Endothelial cell of umbilical vein (primary cell): ENCODE measurements at regions not wholly inside any gene's neighbourhood (a gene's known extent, or its start where the extent isn't known, plus 50 kb on each side); places are given as distances from the start of the nearest gene placed in this dataset.

Experiments used
- BruUV-seq: library from RNA; stranded (reverse); fragments of 400-500 nt; replicated peaks from 2 replicates; lab custom pipeline; 2021; lab: Mats Ljungman, UMichigan
- CTCF ChIA-PET: fragments of 300-600, 350-600 bp; sonication (Branson Sonifier 250); formaldehyde crosslinking; loops from one replicate; lab custom pipeline; 2021; ENCODE audit warnings: antibody characterized with exemption, inconsistent platforms; lab: Charles Lee
- POLR2A ChIA-PET: fragments of 300-600, 350-600 bp; sonication (Branson Sonifier 250); formaldehyde crosslinking; loops from one replicate; lab custom pipeline; 2021; ENCODE audit warnings: antibody characterized with exemption, inconsistent platforms; lab: Charles Lee
- DNase-seq: peaks from one replicate; pipeline ENCODE4 v3.0.0-alpha.2; 2011; ENCODE audit warnings: low read depth, low spot score
- FAIRE-seq: peaks from 2 replicates; lab custom pipeline; 2011; peaks lifted over from hg19 to GRCh38; lab: Jason Lieb, UNC
- H2AFZ ChIP-seq: 2 replicates; pipeline ENCODE4 v1.6.0; 2012; ENCODE audit warnings: low read depth, low read length, control low read depth, inconsistent platforms
- H3K27ac ChIP-seq: 2 replicates; pipeline ENCODE4 v1.5.1; 2011; ENCODE audit warnings: low read depth, mild to moderate bottlenecking, control low read depth, low read length, moderate library complexity; ENCODE audit not compliant: insufficient read depth
- H3K27me3 ChIP-seq, 2 experiments: 2 replicates each; pipeline versions ENCODE4 v1.6.0 to v1.6.1; 2011; ENCODE audit warnings: low read length in 2 of 2, mixed read lengths in 1 of 2; ENCODE audit not compliant: control insufficient read depth in 2 of 2, insufficient read depth in 2 of 2
- H3K36me3 ChIP-seq, 2 experiments: 2 replicates in 1 of 2; 3 replicates in 1 of 2; pipeline ENCODE4 v1.5.1; 2011; ENCODE audit warnings: low read length in 2 of 2, mild to moderate bottlenecking in 1 of 2, moderate library complexity in 1 of 2; ENCODE audit not compliant: control insufficient read depth in 2 of 2, insufficient read depth in 2 of 2; ENCODE audit errors: extremely low read depth in 1 of 2
- H3K4me1 ChIP-seq: 3 replicates; pipeline ENCODE4 v1.5.1; 2011; ENCODE audit warnings: mild to moderate bottlenecking, low read length; ENCODE audit not compliant: control insufficient read depth, insufficient read depth; ENCODE audit errors: extremely low read depth
- H3K4me2 ChIP-seq: 2 replicates; pipeline ENCODE4 v1.6.1; 2011; ENCODE audit warnings: low read length, control low read depth, mixed read lengths; ENCODE audit not compliant: insufficient read depth
- H3K4me3 ChIP-seq, 3 experiments: fragments of 200-600 bp in 1 of 3; sonication (generic), shearing (Covaris generic) in 1 of 3; replicated peaks in 1 of 3; 2 replicates each; pipeline ENCODE4 v1.5.1; 2011 to 2016; ENCODE audit warnings: control low read depth in 3 of 3, low read length in 3 of 3, mild to moderate bottlenecking in 2 of 3, inconsistent platforms in 1 of 3, low read depth in 1 of 3, moderate library complexity in 1 of 3; ENCODE audit not compliant: insufficient read depth in 1 of 3
- H3K79me2 ChIP-seq: 2 replicates; pipeline ENCODE4 v1.6.0; 2012; ENCODE audit warnings: low read length, inconsistent platforms; ENCODE audit not compliant: control insufficient read depth, insufficient read depth
- H3K9ac ChIP-seq: replicated peaks from 2 replicates; pipeline ENCODE3; 2011; ENCODE audit warnings: low read length, control low read depth; ENCODE audit not compliant: insufficient read depth; ENCODE audit errors: extremely low read depth
- H3K9me1 ChIP-seq: replicated peaks from 3 replicates; pipeline ENCODE4 v1.6.0; 2011; ENCODE audit warnings: mild to moderate bottlenecking, low read length; ENCODE audit not compliant: control insufficient read depth, insufficient read depth; ENCODE audit errors: extremely low read depth
- H3K9me3 ChIP-seq: replicated peaks from 2 replicates; pipeline ENCODE4 v1.5.1; 2012; ENCODE audit warnings: low read length, inconsistent platforms; ENCODE audit not compliant: control insufficient read depth, insufficient read depth
- H4K20me1 ChIP-seq: replicated peaks from 2 replicates; pipeline ENCODE3; 2011; ENCODE audit warnings: mild to moderate bottlenecking, low read length; ENCODE audit not compliant: control insufficient read depth, insufficient read depth; ENCODE audit errors: extremely low read depth
- CTCF ChIP-seq, 2 donors: IDR thresholded peaks; 1 replicate in 1 of 2; 2 replicates in 1 of 2; pipeline ENCODE4 v1.5.1; 2011; ENCODE audit warnings: low read length in 2 of 2, mild to moderate bottlenecking in 2 of 2, moderate library complexity in 2 of 2, control low read depth in 1 of 2, inconsistent platforms in 1 of 2, low read depth in 1 of 2; ENCODE audit not compliant: insufficient read depth in 1 of 2; ENCODE audit errors: extremely low read depth in 1 of 2
- EZH2 ChIP-seq: IDR thresholded peaks from 2 replicates; pipeline ENCODE4 v1.6.1; 2012; ENCODE audit warnings: borderline replicate concordance, low read depth, mild to moderate bottlenecking, moderate library complexity, low read length, inconsistent platforms; ENCODE audit not compliant: severe bottlenecking
- FOS ChIP-seq: IDR thresholded peaks from 2 replicates; pipeline ENCODE4 v1.6.1; 2011; ENCODE audit warnings: mild to moderate bottlenecking, low read length, moderate library complexity, borderline replicate concordance; ENCODE audit not compliant: insufficient read depth
- GATA2 ChIP-seq: IDR thresholded peaks from 2 replicates; pipeline ENCODE4 v1.7.0; 2011; ENCODE audit warnings: low read depth, mild to moderate bottlenecking, moderate library complexity, mixed read lengths, low read length; ENCODE audit not compliant: insufficient read length, insufficient read depth
- JUN ChIP-seq: IDR thresholded peaks from 2 replicates; pipeline ENCODE4 v1.6.1; 2011; ENCODE audit warnings: borderline replicate concordance, low read depth; ENCODE audit not compliant: insufficient read length, insufficient read depth
- MAX ChIP-seq: IDR thresholded peaks from 2 replicates; pipeline ENCODE4 v1.6.1; 2011; ENCODE audit not compliant: insufficient read depth, insufficient read length
- MYC ChIP-seq: IDR thresholded peaks from one replicate; pipeline ENCODE4 v1.6.1; 2011; ENCODE audit warnings: mild to moderate bottlenecking, low read depth, low read length
- POLR2A ChIP-seq: IDR thresholded peaks from 2 replicates; pipeline ENCODE4 v1.6.1; 2012; ENCODE audit warnings: low read depth, mild to moderate bottlenecking, control low read depth, low read length
- POLR2AphosphoS5 ChIP-seq: IDR thresholded peaks from 2 replicates; pipeline ENCODE4 v1.6.1; 2012; ENCODE audit warnings: low read depth, mild to moderate bottlenecking, control low read depth, low read length, moderate library complexity; ENCODE audit not compliant: insufficient read depth
- dilution Hi-C: fragments of 300-500 bp; cut with MboI; formaldehyde crosslinking; loops from one replicate; pipeline ENCODE4 v1.15.0; 2019; ENCODE audit warnings: low sequenced_read_pairs; ENCODE audit not compliant: extremely low pct_ligation_motif_present
- intact Hi-C: fragments of 100-400 bp; cut with micrococcal nuclease; formaldehyde crosslinking; loops from one replicate; pipeline ENCODE4 v1.10.0; 2022

- intact Hi-C loops: no loop called here
- DNase-seq (no peak), FAIRE-seq (no peak)
- no peak overlapping the region for H3K4me3 ChIP-seq
- no peaks in the 10 kb centered on the region for H3K4me1 ChIP-seq
- H3K27me3 ChIP-seq: no peaks in the 10 kb centered on the region
- no peak overlapping the region for H2AFZ ChIP-seq
- no peak overlapping the region for H3K9ac ChIP-seq
- ChIA-PET POLR2A (no interaction called here), CTCF (no interaction called here)
- H3K36me3 ChIP-seq: no peaks in the 10 kb centered on the region
- no peaks in the 10 kb centered on the region for H3K9me1 ChIP-seq
- TF ChIP-seq MYC (no peak), POLR2A (no peak), FOS (no peak), GATA2 (no peak), EZH2 (no peak), POLR2AphosphoS5 (no peak), MAX (no peak), JUN (no peak), CTCF (IDR thresholded peaks at IDR 0.05; ENCODE audit: extremely low read depth in 1 of 2, insufficient read depth in 1 of 2, low read depth in 1 of 2, low read length in 2 of 2) (no peak)
- H3K4me2 ChIP-seq: no peak overlapping the region
- dilution Hi-C loops: no loop called here
- peaks cover 6% of the 10 kb centered on the region for H3K9me3 ChIP-seq
- no peaks in the 10 kb centered on the region for H4K20me1 ChIP-seq
- H3K79me2 ChIP-seq: no peaks in the 10 kb centered on the region
- no TSS peak for BruUV-seq
- H3K27ac ChIP-seq: no peak overlapping the region
Measured at GRCh38 chr4:188400451-188400850, 261.2 kb downstream of the TRIML1 start.
